HepG2 (cell line): ENCODE measurements at regions not wholly inside any gene's neighbourhood (a gene's known extent, or its start where the extent isn't known, plus 50 kb on each side); places are given as distances from the start of the nearest gene placed in this dataset.

Source experiments
- ATAC-seq: fragments of 200-7000 bp; cut with Tn5 transposase; 3 replicates; pipeline ENCODE4 v1.9.1; 2020; ENCODE audit warnings: mild to moderate bottlenecking, moderate library complexity
- BruUV-seq: library from RNA; stranded (reverse); fragments of 400-500 nt; replicated peaks from 2 replicates; lab custom pipeline; 2021; lab: Mats Ljungman, UMichigan
- CTCF ChIA-PET: fragments of 300-600 bp; formaldehyde crosslinking; extraction: SDS; loops from one replicate; lab custom pipeline; 2021; ENCODE audit warnings: low total read pairs, inconsistent platforms, low intra/inter-chr PET ratio; lab: Yijun Ruan, JAX
- POLR2A ChIA-PET: fragments of 350-600 bp; sonication (Branson Sonifier 250); formaldehyde crosslinking; loops from one replicate; lab custom pipeline; 2020; ENCODE audit warnings: antibody characterized with exemption, inconsistent platforms; lab: Yijun Ruan, JAX
- DNase-seq: peaks from one replicate; pipeline ENCODE4 v3.0.0-alpha.2; 2015; ENCODE audit warnings: low spot score
- FAIRE-seq: peaks from 3 replicates; lab custom pipeline; 2011; peaks lifted over from hg19 to GRCh38; lab: Jason Lieb, UNC
- H2AFZ ChIP-seq: one replicate; pipeline ENCODE4 v1.6.1; 2011; ENCODE audit warnings: low read length, inconsistent platforms
- H3K27ac ChIP-seq: fragments of 300-600 bp; 3 replicates; pipeline ENCODE4 v1.8.0; 2011; ENCODE audit warnings: mixed run types, mild to moderate bottlenecking, mixed read lengths, low read length, inconsistent platforms; ENCODE audit not compliant: insufficient read depth; ENCODE audit errors: extremely low read length
- H3K27me3 ChIP-seq, 2 experiments: fragments of 200-600 bp in 1 of 2; 2 replicates in 1 of 2; 3 replicates in 1 of 2; pipeline versions ENCODE4 v1.6.0 to v1.8.0; 2011; ENCODE audit warnings: low read length in 2 of 2, mild to moderate bottlenecking in 2 of 2, moderate library complexity in 2 of 2, inconsistent platforms in 1 of 2; ENCODE audit not compliant: insufficient read depth in 2 of 2, control insufficient read depth in 1 of 2
- H3K36me3 ChIP-seq, 2 experiments: fragments of 200-600 bp in 1 of 2; replicated peaks in 1 of 2; 2 replicates in 1 of 2; 3 replicates in 1 of 2; pipeline versions ENCODE4 v1.5.1 to v1.8.0; 2011; ENCODE audit warnings: low read length in 2 of 2, inconsistent platforms in 1 of 2; ENCODE audit not compliant: insufficient read depth in 2 of 2, control insufficient read depth in 1 of 2
- H3K4me1 ChIP-seq: 2 replicates; pipeline ENCODE4 v1.5.1; 2012; ENCODE audit warnings: low read length, inconsistent platforms; ENCODE audit not compliant: insufficient read depth
- H3K4me2 ChIP-seq: 2 replicates; pipeline ENCODE4 v1.6.0; 2011; ENCODE audit warnings: low read depth, low read length, inconsistent platforms
- H3K4me3 ChIP-seq, 3 experiments: fragments of 200-600 bp in 1 of 3; sonication (generic), shearing (Covaris generic) in 1 of 3; replicated peaks in 1 of 3; 2 replicates each; pipeline ENCODE4 v1.5.1; 2011 to 2016; ENCODE audit warnings: low read length in 3 of 3, inconsistent platforms in 2 of 3, low read depth in 2 of 3, mild to moderate bottlenecking in 2 of 3, control low read depth in 1 of 3, mixed read lengths in 1 of 3; ENCODE audit not compliant: insufficient read depth in 1 of 3
- H3K79me2 ChIP-seq: one replicate; pipeline ENCODE4 v1.6.1; 2011; ENCODE audit warnings: low read length, inconsistent platforms; ENCODE audit not compliant: insufficient read depth
- H3K9ac ChIP-seq: 2 replicates; pipeline ENCODE4 v1.6.0; 2011; ENCODE audit warnings: mild to moderate bottlenecking, low read depth, low read length, inconsistent platforms; ENCODE audit not compliant: insufficient read depth
- H3K9me3 ChIP-seq: 2 replicates; pipeline ENCODE4 v1.5.1; 2012; ENCODE audit warnings: mild to moderate bottlenecking, low read length
- H4K20me1 ChIP-seq: 2 replicates; pipeline ENCODE4 v1.6.0; 2011; ENCODE audit warnings: inconsistent platforms, mild to moderate bottlenecking, low read length, moderate library complexity; ENCODE audit not compliant: insufficient read depth
- AGO2 ChIP-seq: fragments of 200-400 bp; formaldehyde crosslinking; optimal IDR thresholded peaks from 2 replicates; pipeline ENCODE3; 2017; ENCODE audit warnings: mild to moderate bottlenecking, low read depth, low read length, moderate library complexity
- MLLT10 ChIP-seq: sonication (generic); formaldehyde crosslinking; IDR thresholded peaks from 2 replicates; pipeline ENCODE4 v1.4.0; 2020; ENCODE audit warnings: missing genetic modification reagents
- ZNF530 ChIP-seq: sonication (generic); formaldehyde crosslinking; IDR thresholded peaks from 2 replicates; pipeline ENCODE4 v1.5.0; 2020; ENCODE audit warnings: low read depth, mild to moderate bottlenecking, missing genetic modification reagents
- WGBS: methylation state at CpG from one replicate; pipeline ENCODE4 v1.1.6; 2017; ENCODE audit warnings: low lambda C conversion rate; 5-methylcytosine and 5-hydroxymethylcytosine counted together
- in situ Hi-C: cut with HindIII; loops from 2 replicates; pipeline ENCODE4 v1.10.0; 2017; ENCODE audit warnings: low pct_unique_long_range_greater_than_20kb; ENCODE audit not compliant: extremely low pct_ligation_motif_present
- intact Hi-C: fragments of 100-400 bp; cut with micrococcal nuclease; formaldehyde crosslinking; loops from one replicate; pipeline ENCODE4 v1.10.0; 2022; ENCODE audit not compliant: unreplicated experiment
- TF ChIP-seq, protein P1 (sequence below): sonication (generic); formaldehyde crosslinking; IDR thresholded peaks from 2 replicates; pipeline ENCODE4 v1.9.0; 2021; ENCODE audit warnings: mild to moderate bottlenecking, missing genetic modification reagents

DNA sequence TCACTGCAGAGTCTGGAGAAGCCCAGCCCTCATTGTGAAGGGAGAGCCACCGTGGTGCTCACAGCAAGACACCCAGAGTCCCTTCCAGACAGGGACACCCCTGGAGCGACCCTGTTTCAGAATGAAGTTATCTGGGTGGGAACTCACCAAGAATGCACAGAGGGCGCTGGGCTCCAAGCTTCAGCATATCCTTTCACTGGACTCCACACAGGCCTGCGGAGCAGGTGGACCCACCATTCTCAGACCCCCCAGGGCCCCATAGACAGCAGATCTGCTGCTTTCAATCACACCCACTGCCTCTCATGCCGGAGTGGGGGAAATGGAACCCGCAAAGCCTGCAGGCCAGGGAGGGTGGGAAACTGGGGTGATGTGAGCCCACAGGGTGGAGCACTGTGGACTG is 87.8 kb downstream of the RRM2 start:
- Histone ChIP-seq H3K4me2 (no peak overlapping the region), H3K79me2 (no peaks in the 10 kb centered on the region), H3K27ac (no peak overlapping the region), H4K20me1 (no peaks in the 10 kb centered on the region), H3K4me1 (peaks cover 10% of the 10 kb centered on the region), H3K4me3 (no peak overlapping the region), H3K36me3 (no peaks in the 10 kb centered on the region; a peak in 1 of 5 replicates), H3K27me3 (no peaks in the 10 kb centered on the region; a peak in 1 of 5 replicates), H2AFZ (no peak overlapping the region), H3K9me3 (no peaks in the 10 kb centered on the region), H3K9ac (no peak overlapping the region)
- POLR2A ChIA-PET: no interaction called here
- FAIRE-seq (no peak), ATAC-seq (no peak), DNase-seq (no peak)
- in situ Hi-C loops: no loop called here
- TF ChIP-seq, protein P1, sequence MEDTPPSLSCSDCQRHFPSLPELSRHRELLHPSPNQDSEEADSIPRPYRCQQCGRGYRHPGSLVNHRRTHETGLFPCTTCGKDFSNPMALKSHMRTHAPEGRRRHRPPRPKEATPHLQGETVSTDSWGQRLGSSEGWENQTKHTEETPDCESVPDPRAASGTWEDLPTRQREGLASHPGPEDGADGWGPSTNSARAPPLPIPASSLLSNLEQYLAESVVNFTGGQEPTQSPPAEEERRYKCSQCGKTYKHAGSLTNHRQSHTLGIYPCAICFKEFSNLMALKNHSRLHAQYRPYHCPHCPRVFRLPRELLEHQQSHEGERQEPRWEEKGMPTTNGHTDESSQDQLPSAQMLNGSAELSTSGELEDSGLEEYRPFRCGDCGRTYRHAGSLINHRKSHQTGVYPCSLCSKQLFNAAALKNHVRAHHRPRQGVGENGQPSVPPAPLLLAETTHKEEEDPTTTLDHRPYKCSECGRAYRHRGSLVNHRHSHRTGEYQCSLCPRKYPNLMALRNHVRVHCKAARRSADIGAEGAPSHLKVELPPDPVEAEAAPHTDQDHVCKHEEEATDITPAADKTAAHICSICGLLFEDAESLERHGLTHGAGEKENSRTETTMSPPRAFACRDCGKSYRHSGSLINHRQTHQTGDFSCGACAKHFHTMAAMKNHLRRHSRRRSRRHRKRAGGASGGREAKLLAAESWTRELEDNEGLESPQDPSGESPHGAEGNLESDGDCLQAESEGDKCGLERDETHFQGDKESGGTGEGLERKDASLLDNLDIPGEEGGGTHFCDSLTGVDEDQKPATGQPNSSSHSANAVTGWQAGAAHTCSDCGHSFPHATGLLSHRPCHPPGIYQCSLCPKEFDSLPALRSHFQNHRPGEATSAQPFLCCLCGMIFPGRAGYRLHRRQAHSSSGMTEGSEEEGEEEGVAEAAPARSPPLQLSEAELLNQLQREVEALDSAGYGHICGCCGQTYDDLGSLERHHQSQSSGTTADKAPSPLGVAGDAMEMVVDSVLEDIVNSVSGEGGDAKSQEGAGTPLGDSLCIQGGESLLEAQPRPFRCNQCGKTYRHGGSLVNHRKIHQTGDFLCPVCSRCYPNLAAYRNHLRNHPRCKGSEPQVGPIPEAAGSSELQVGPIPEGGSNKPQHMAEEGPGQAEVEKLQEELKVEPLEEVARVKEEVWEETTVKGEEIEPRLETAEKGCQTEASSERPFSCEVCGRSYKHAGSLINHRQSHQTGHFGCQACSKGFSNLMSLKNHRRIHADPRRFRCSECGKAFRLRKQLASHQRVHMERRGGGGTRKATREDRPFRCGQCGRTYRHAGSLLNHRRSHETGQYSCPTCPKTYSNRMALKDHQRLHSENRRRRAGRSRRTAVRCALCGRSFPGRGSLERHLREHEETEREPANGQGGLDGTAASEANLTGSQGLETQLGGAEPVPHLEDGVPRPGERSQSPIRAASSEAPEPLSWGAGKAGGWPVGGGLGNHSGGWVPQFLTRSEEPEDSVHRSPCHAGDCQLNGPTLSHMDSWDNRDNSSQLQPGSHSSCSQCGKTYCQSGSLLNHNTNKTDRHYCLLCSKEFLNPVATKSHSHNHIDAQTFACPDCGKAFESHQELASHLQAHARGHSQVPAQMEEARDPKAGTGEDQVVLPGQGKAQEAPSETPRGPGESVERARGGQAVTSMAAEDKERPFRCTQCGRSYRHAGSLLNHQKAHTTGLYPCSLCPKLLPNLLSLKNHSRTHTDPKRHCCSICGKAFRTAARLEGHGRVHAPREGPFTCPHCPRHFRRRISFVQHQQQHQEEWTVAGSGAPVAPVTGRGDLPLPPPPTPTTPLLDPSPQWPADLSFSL (CRISPR knock-in tag): no peak
- no peak for TF ChIP-seq MLLT10 (CRISPR knock-in tag)
- TF ChIP-seq ZNF530 (CRISPR knock-in tag): no peak
- no peak for TF ChIP-seq AGO2
- intact Hi-C loops: no loop called here
- CTCF ChIA-PET: no interaction called here
- WGBS: 96% methylated on average over 6 of the region's 6 CpGs
- no TSS peak for BruUV-seq
